ENCODE measurements at regions not wholly inside any gene's neighbourhood (a gene's known extent, or its start where the extent isn't known, plus 50 kb on each side); places are given as distances from the start of the nearest gene placed in this dataset.
"Not testable (repeated sequence)": the region's sequence is repeated elsewhere in the genome, so short reads cannot be mapped to it uniquely, and the experiment has no call there.

- Histone ChIP-seq H3K9ac (ENCODE audit: low read length) (no peak overlapping the region), H3F3A (ENCODE audit: insufficient read depth, low read length) (no peaks in the 10 kb centered on the region), H3K27me3 (replicated peaks; ENCODE audit: insufficient read depth, low read length) (no peaks in the 10 kb centered on the region), H3K36me3 (replicated peaks; ENCODE audit: insufficient read depth, low read length) (no peaks in the 10 kb centered on the region), H3K4me2 (ENCODE audit: low read depth, low read length) (no peak overlapping the region), H3K27ac (ENCODE audit: low read length) (no peak overlapping the region), H3K79me2 (ENCODE audit: low read length) (no peaks in the 10 kb centered on the region), H3K4me3 (ENCODE audit: low read length) (no peak overlapping the region), H3K9me2 (replicated peaks; ENCODE audit: insufficient read depth, low read length) (no peaks in the 10 kb centered on the region), H2AFZ (ENCODE audit: low read length) (no peak overlapping the region), H3K4me1 (ENCODE audit: low read length) (no peaks in the 10 kb centered on the region), H3K9me3 (replicated peaks; ENCODE audit: insufficient read depth, low read length) (no peaks in the 10 kb centered on the region), H4K20me1 (ENCODE audit: insufficient read depth, low read length) (no peaks in the 10 kb centered on the region)
- no peak for TF ChIP-seq EZH2 (optimal IDR thresholded peaks at IDR 0.05; ENCODE audit: low read depth, low read length)
- TF ChIP-seq EZH2phosphoT487 (IDR thresholded peaks at IDR 0.05; ENCODE audit: low read length) = no peak
- no peak for TF ChIP-seq CTCF (IDR thresholded peaks at IDR 0.05; ENCODE audit: low read length)
- no peak for DNase-seq
These were observed 154.0 kb downstream of the THBS2 start for GRCh38 chr6:169099411-169100202.

GRCh38 chr6:169098651-169099050, 155.0 kb downstream of the THBS2 start:
- H3K4me1 ChIP-seq (ENCODE audit: low read length); H3K4me2 ChIP-seq (ENCODE audit: low read depth, low read length); H3F3A ChIP-seq (ENCODE audit: insufficient read depth, low read length); H3K9ac ChIP-seq (ENCODE audit: low read length); H4K20me1 ChIP-seq (ENCODE audit: insufficient read depth, low read length); H3K9me2 ChIP-seq (replicated peaks; ENCODE audit: insufficient read depth, low read length); DNase-seq; H3K79me2 ChIP-seq (ENCODE audit: low read length); H3K36me3 ChIP-seq (replicated peaks; ENCODE audit: insufficient read depth, low read length); H3K27me3 ChIP-seq (replicated peaks; ENCODE audit: insufficient read depth, low read length); H3K9me3 ChIP-seq (replicated peaks; ENCODE audit: insufficient read depth, low read length); H2AFZ ChIP-seq (ENCODE audit: low read length); H3K4me3 ChIP-seq (ENCODE audit: low read length); H3K27ac ChIP-seq (ENCODE audit: low read length): not testable (repeated sequence)

- TF ChIP-seq EZH2 (optimal IDR thresholded peaks at IDR 0.05; ENCODE audit: low read depth, low read length) = no peak
- TF ChIP-seq EZH2phosphoT487 (IDR thresholded peaks at IDR 0.05; ENCODE audit: low read length) = no peak
- no peak for TF ChIP-seq CTCF (IDR thresholded peaks at IDR 0.05; ENCODE audit: low read length)
These were observed 155.5 kb downstream of the THBS2 start for GRCh38 chr6:169098116-169098515.

GRCh38 chr6:169097381-169097959, 156.2 kb downstream of the THBS2 start:
- Histone ChIP-seq H3K9me3 (replicated peaks; ENCODE audit: insufficient read depth, low read length) (no peaks in the 10 kb centered on the region), H3K9me2 (replicated peaks; ENCODE audit: insufficient read depth, low read length) (no peaks in the 10 kb centered on the region), H3K79me2 (ENCODE audit: low read length) (no peaks in the 10 kb centered on the region), H4K20me1 (ENCODE audit: insufficient read depth, low read length) (no peaks in the 10 kb centered on the region), H3K27me3 (replicated peaks; ENCODE audit: insufficient read depth, low read length) (no peaks in the 10 kb centered on the region), H3K9ac (ENCODE audit: low read length) (no peak overlapping the region), H3K4me1 (ENCODE audit: low read length) (no peaks in the 10 kb centered on the region), H2AFZ (ENCODE audit: low read length) (no peak overlapping the region), H3K27ac (ENCODE audit: low read length) (no peak overlapping the region), H3F3A (ENCODE audit: insufficient read depth, low read length) (no peaks in the 10 kb centered on the region), H3K4me2 (ENCODE audit: low read depth, low read length) (no peak overlapping the region), H3K4me3 (ENCODE audit: low read length) (no peak overlapping the region), H3K36me3 (replicated peaks; ENCODE audit: insufficient read depth, low read length) (no peaks in the 10 kb centered on the region)
- DNase-seq = no peak
- TF ChIP-seq EZH2 (optimal IDR thresholded peaks at IDR 0.05; ENCODE audit: low read depth, low read length) = no peak

More at GRCh38 chr6:169098116-169098515, 155.5 kb downstream of the THBS2 start:
- no peak overlapping the region for H3K27ac ChIP-seq (ENCODE audit: low read length)
- H3K9me2 ChIP-seq (replicated peaks; ENCODE audit: insufficient read depth, low read length) = no peaks in the 10 kb centered on the region
- H3K27me3 ChIP-seq (replicated peaks; ENCODE audit: insufficient read depth, low read length) = no peaks in the 10 kb centered on the region
- no peaks in the 10 kb centered on the region for H3K36me3 ChIP-seq (replicated peaks; ENCODE audit: insufficient read depth, low read length)
- H3K4me2 ChIP-seq (ENCODE audit: low read depth, low read length) = no peak overlapping the region
- H3K9ac ChIP-seq (ENCODE audit: low read length) = no peak overlapping the region
- H4K20me1 ChIP-seq (ENCODE audit: insufficient read depth, low read length) = no peaks in the 10 kb centered on the region
- DNase-seq = no peak
- H2AFZ ChIP-seq (ENCODE audit: low read length) = no peak overlapping the region
- no peaks in the 10 kb centered on the region for H3F3A ChIP-seq (ENCODE audit: insufficient read depth, low read length)
- H3K79me2 ChIP-seq (ENCODE audit: low read length) = no peaks in the 10 kb centered on the region
- no peaks in the 10 kb centered on the region for H3K9me3 ChIP-seq (replicated peaks; ENCODE audit: insufficient read depth, low read length)
- no peak overlapping the region for H3K4me3 ChIP-seq (ENCODE audit: low read length)
- H3K4me1 ChIP-seq (ENCODE audit: low read length) = no peaks in the 10 kb centered on the region
